NCI-H146 treated with DMSO at 0.1 percent for 48 hours (cell line): ENCODE measurements at regions not wholly inside any gene's neighbourhood (a gene's known extent, or its start where the extent isn't known, plus 50 kb on each side); places are given as distances from the start of the nearest gene placed in this dataset.

ENCODE experiments used
- DNase-seq: peaks from one replicate; lab custom pipeline; 2025; ENCODE audit not compliant: unreplicated experiment; lab: John Stamatoyannopoulos, UW

DNA sequence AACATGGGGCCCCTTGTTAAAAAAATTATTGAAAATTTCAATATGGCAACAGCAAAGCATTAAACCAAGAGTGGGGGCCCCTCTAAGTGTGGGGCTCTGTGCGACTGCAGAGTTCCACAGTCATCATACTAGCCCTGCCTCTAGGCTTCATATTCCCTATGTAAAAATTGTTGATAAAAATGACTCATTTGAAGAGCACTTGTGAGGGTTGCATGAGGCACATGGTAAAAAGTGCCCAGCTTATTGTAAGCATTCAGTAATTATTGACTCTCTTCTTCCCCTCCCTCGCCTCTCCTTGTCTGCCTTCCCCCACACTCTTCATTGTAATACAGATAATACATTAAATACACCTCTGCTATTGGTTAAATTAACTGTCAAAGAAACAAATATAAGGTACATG is 86.7 kb upstream of the PTBP2 start:
- DNase-seq, result no peak

- DNase-seq, result no peak
These were observed 80.3 kb upstream of the PTBP2 start for GRCh38 chr1:96641282-96641681.

- DNase-seq, result no peak
These were observed 78.1 kb upstream of the PTBP2 start for GRCh38 chr1:96643519-96643918.

GRCh38 chr1:96649301-96649700 is 72.3 kb upstream of the PTBP2 start:
- DNase-seq, result no peak

DNA sequence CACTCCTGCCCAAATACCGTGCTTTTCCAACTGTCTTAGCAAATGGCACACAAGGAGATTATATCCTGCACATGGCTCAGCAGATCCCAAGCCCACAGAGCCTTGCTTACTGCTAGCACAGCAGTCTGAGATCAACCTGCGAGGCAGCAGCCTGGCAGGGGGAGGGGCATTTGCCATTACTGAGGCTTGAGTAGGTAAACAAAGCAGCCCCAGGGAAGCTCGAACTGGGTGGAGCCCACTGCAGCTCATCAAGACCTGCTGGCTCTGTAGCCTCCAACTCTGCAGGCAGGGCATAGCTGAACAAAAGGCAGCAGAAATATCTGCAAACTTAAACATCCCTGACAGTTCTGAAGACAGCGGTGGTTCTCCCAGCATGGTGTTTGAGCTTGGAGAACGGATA is 70.1 kb upstream of the PTBP2 start:
- no peak for DNase-seq

DNA sequence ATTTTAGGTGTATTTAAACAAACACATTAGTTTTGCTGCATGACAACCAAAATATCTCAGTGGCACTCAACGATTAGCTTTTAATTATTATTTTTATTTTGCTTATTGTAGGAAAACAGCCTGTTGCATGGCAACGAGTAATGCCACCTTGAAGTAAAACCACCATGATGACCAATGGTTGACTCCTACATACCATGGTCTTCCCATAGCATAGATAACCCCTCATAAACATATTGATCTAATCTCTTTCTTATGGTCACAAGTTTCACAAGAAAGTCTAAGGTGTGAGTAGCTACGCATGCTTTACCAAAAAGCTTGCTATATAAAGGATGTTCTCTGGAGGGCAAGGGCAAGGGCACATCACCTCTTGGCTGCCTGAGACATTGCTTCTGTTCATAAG is 61.5 kb upstream of the PTBP2 start:
- DNase-seq, result no peak

GRCh38 chr1:96660503-96660902 is 61.1 kb upstream of the PTBP2 start:
- DNase-seq, result no peak
